CD4-positive, alpha-beta T cell (primary cell): ENCODE measurements at regions not wholly inside any gene's neighbourhood (a gene's known extent, or its start where the extent isn't known, plus 50 kb on each side); places are given as distances from the start of the nearest gene placed in this dataset.

Source experiments
- ATAC-seq: fragments of 200-7000 bp; cut with Tn5 transposase; one replicate; pipeline ENCODE4 v1.10.0; 2022; ENCODE audit warnings: mild to moderate bottlenecking; ENCODE audit not compliant: poor library complexity
- CTCF ChIA-PET: fragments of 350-600 bp; sonication (Branson Sonifier 250); formaldehyde crosslinking; loops from one replicate; lab custom pipeline; 2021; ENCODE audit warnings: antibody characterized with exemption, inconsistent platforms; lab: Charles Lee
- POLR2A ChIA-PET: fragments of 350-600 bp; sonication (Branson Sonifier 250); formaldehyde crosslinking; loops from one replicate; lab custom pipeline; 2021; ENCODE audit warnings: antibody characterized with exemption, inconsistent platforms; lab: Charles Lee
- DNase-seq, 14 experiments: peaks; one replicate each; pipeline ENCODE4 v3.0.0-alpha.2; 2013 to 2020; ENCODE audit warnings: mixed read lengths in 2 of 14
- H3K27ac ChIP-seq, 2 donors: one replicate each; pipeline versions ENCODE4 v1.5.1 to v1.7.0; 2013; ENCODE audit warnings: low read length in 2 of 2, low read depth in 1 of 2, mild to moderate bottlenecking in 1 of 2
- H3K27me3 ChIP-seq, 2 experiments: 1 replicate in 1 of 2; 2 replicates in 1 of 2; pipeline versions ENCODE4 v1.6.1 to v1.7.0; 2013; ENCODE audit warnings: low read length in 2 of 2, control low read depth in 1 of 2, mild to moderate bottlenecking in 1 of 2, moderate library complexity in 1 of 2; ENCODE audit not compliant: insufficient read depth in 2 of 2, control insufficient read depth in 1 of 2
- H3K36me3 ChIP-seq: one replicate; pipeline ENCODE4 v1.6.1; 2013; ENCODE audit warnings: low read length, control low read depth; ENCODE audit not compliant: insufficient read depth
- H3K4me1 ChIP-seq: one replicate; pipeline ENCODE4 v1.6.1; 2013; ENCODE audit warnings: low read length, control low read depth; ENCODE audit not compliant: insufficient read depth
- H3K4me3 ChIP-seq: one replicate; pipeline ENCODE4 v1.5.1; 2013; ENCODE audit warnings: mild to moderate bottlenecking, low read length, moderate library complexity
- H3K9me3 ChIP-seq, 2 experiments: 1 replicate in 1 of 2; 2 replicates in 1 of 2; pipeline versions ENCODE4 v1.6.1 to v1.7.0; 2013; ENCODE audit warnings: low read length in 2 of 2, mild to moderate bottlenecking in 2 of 2, control low read depth in 1 of 2, moderate library complexity in 1 of 2; ENCODE audit not compliant: control insufficient read depth in 1 of 2, insufficient read depth in 1 of 2
- H3K27ac Mint-ChIP-seq: one replicate; pipeline ENCODE4 v1.8.0; 2020; ENCODE audit warnings: mixed read lengths
- H3K27me3 Mint-ChIP-seq: one replicate; pipeline ENCODE4 v1.8.0; 2021; ENCODE audit warnings: mixed read lengths
- H3K36me3 Mint-ChIP-seq: one replicate; pipeline ENCODE4 v1.8.0; 2021; ENCODE audit warnings: low read depth, mixed read lengths
- H3K4me1 Mint-ChIP-seq: one replicate; pipeline ENCODE4 v1.8.0; 2021; ENCODE audit warnings: low read depth, mixed read lengths
- H3K4me3 Mint-ChIP-seq: one replicate; pipeline ENCODE4 v1.8.0; 2020; ENCODE audit warnings: mild to moderate bottlenecking, mixed read lengths
- H3K9me3 Mint-ChIP-seq: one replicate; pipeline ENCODE4 v1.8.0; 2020; ENCODE audit warnings: mixed read lengths
- intact Hi-C, 2 experiments: fragments of 100-400 bp; cut with DNase I in 1 of 2; cut with micrococcal nuclease in 1 of 2; formaldehyde crosslinking; loops; one replicate each; pipeline versions ENCODE4 v1.15.1 to v1.9.0; 2023 to 2025; cut with DNase I, micrococcal nuclease
- TF ChIP-seq, protein P1 (sequence below): fragments of 200-600 bp; IDR thresholded peaks from one replicate; pipeline ENCODE4 v1.8.0; 2022; ENCODE audit warnings: antibody characterized with exemption, mild to moderate bottlenecking

DNA sequence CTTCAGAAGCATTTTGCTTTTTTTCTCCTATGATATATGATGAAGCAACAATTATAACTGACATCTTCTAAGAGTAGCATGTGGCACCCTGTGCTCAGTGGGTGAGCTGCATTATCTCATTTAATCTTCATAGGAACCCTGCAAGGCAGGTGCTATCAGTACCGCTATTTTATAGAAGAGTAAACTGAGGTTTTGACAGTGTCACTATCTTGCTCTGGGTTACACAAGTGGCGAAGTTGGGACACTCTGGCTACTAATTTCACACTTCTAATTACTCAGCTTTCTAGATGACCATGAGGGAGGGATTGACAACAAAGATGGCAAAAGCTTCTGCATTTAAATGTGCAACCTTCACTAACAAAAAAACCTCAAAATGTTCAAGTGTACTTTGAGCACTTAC, 76.9 kb upstream of the CAMK2D start:
- H3K4me1 Mint-ChIP-seq = peaks cover 11% of the 10 kb centered on the region
- H3K27ac Mint-ChIP-seq = no peak overlapping the region
- no peaks in the 10 kb centered on the region for H3K9me3 ChIP-seq
- no peaks in the 10 kb centered on the region for H3K36me3 ChIP-seq
- H3K27ac ChIP-seq = no peak overlapping the region
- intact Hi-C loops = no loop called here
- no peaks in the 10 kb centered on the region for H3K9me3 Mint-ChIP-seq
- no peaks in the 10 kb centered on the region for H3K27me3 Mint-ChIP-seq
- CTCF ChIA-PET = no interaction called here
- no peaks in the 10 kb centered on the region for H3K4me1 ChIP-seq
- no peak overlapping the region for H3K4me3 ChIP-seq
- H3K27me3 ChIP-seq = no peaks in the 10 kb centered on the region
- no peak overlapping the region for H3K4me3 Mint-ChIP-seq
- POLR2A ChIA-PET = no interaction called here
- TF ChIP-seq, protein P1, sequence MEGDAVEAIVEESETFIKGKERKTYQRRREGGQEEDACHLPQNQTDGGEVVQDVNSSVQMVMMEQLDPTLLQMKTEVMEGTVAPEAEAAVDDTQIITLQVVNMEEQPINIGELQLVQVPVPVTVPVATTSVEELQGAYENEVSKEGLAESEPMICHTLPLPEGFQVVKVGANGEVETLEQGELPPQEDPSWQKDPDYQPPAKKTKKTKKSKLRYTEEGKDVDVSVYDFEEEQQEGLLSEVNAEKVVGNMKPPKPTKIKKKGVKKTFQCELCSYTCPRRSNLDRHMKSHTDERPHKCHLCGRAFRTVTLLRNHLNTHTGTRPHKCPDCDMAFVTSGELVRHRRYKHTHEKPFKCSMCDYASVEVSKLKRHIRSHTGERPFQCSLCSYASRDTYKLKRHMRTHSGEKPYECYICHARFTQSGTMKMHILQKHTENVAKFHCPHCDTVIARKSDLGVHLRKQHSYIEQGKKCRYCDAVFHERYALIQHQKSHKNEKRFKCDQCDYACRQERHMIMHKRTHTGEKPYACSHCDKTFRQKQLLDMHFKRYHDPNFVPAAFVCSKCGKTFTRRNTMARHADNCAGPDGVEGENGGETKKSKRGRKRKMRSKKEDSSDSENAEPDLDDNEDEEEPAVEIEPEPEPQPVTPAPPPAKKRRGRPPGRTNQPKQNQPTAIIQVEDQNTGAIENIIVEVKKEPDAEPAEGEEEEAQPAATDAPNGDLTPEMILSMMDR = no peak
- ATAC-seq = no peak
- H3K36me3 Mint-ChIP-seq = no peaks in the 10 kb centered on the region
- no peak for DNase-seq

DNA sequence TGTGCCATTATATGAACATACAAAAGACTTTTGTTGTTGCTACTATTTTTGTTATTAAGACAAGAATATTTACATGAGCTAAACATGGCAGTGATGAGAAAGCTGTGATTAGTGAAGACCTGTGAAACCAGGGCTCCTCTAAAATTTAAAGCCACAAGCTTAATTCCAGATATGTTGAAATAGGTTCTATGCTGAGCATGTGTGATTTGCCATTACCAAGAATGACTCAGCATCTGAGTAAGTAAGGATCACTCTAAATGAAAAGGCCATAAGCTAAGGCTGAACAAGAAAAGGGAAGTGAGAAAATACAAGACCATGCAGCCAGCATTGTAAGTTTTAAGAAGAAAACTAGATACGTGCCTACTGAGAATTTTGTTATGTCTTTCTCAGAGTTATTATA, 75.9 kb upstream of the CAMK2D start:
- Histone ChIP-seq H3K4me1 (no peaks in the 10 kb centered on the region), H3K36me3 (no peaks in the 10 kb centered on the region), H3K4me3 (no peak overlapping the region), H3K27me3 (no peaks in the 10 kb centered on the region), H3K27ac (no peak overlapping the region), H3K9me3 (no peaks in the 10 kb centered on the region)
- H3K36me3 Mint-ChIP-seq = no peaks in the 10 kb centered on the region
- no peaks in the 10 kb centered on the region for H3K9me3 Mint-ChIP-seq
- H3K4me1 Mint-ChIP-seq = peaks cover 16% of the 10 kb centered on the region
- intact Hi-C loops = no loop called here
- ATAC-seq = no peak
- CTCF ChIA-PET = interaction anchor here (1.3 to 1.4 kb wide), 2 partner anchors 16 to 442 kb away, joined by 3 read pairs; no protein-coding TSS in a partner anchor
- H3K4me3 Mint-ChIP-seq = no peak overlapping the region
- TF ChIP-seq, protein P1 = no peak
- H3K27me3 Mint-ChIP-seq = no peaks in the 10 kb centered on the region
- H3K27ac Mint-ChIP-seq = no peak overlapping the region
- POLR2A ChIA-PET = interaction anchor here (1.7 kb wide), 1 partner anchor 8 kb away, joined by 4 read pairs; no protein-coding TSS in a partner anchor
- DNase-seq = peak in 3 of 14 experiments; percentile 12 to 53 (median 37)

DNA sequence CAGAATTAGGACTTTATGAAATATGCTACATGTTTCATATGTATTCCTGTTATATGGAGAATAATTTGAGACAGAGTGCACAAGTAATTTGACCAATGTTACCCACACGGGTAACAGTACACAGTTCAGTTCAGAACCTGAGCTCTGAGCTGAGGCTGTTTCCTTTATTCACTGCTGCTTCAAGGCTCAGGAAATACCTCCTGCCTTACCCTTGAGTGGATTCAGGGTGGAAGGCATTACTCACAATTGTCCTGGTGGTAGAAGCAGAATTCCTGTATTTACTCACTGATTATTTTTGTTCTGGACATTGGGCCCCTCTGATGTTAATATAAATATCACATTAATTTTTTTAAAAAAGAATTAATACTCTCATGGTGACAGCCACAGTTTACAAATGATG, 73.5 kb upstream of the CAMK2D start:
- intact Hi-C loops = no loop called here
- CTCF ChIA-PET = no interaction called here
- Mint-ChIP-seq H3K27me3 (no peaks in the 10 kb centered on the region), H3K27ac (no peak overlapping the region), H3K36me3 (no peaks in the 10 kb centered on the region), H3K4me1 (peaks cover 22% of the 10 kb centered on the region), H3K9me3 (no peaks in the 10 kb centered on the region), H3K4me3 (no peak overlapping the region)
- Histone ChIP-seq H3K27me3 (no peaks in the 10 kb centered on the region), H3K27ac (no peak overlapping the region), H3K4me3 (no peak overlapping the region), H3K36me3 (no peaks in the 10 kb centered on the region), H3K9me3 (no peaks in the 10 kb centered on the region), H3K4me1 (no peaks in the 10 kb centered on the region)
- DNase-seq (no peak), ATAC-seq (no peak)
- POLR2A ChIA-PET = interaction anchor here (1.0 kb wide), 1 partner anchor 10 kb away, joined by 5 read pairs; no protein-coding TSS in a partner anchor
- TF ChIP-seq, protein P1 = no peak
